ENCODE measurements at regions not wholly inside any gene's neighbourhood (a gene's known extent, or its start where the extent isn't known, plus 50 kb on each side); places are given as distances from the start of the nearest gene placed in this dataset.
"Not testable (repeated sequence)": the region's sequence is repeated elsewhere in the genome, so short reads cannot be mapped to it uniquely, and the experiment has no call there.

DNA sequence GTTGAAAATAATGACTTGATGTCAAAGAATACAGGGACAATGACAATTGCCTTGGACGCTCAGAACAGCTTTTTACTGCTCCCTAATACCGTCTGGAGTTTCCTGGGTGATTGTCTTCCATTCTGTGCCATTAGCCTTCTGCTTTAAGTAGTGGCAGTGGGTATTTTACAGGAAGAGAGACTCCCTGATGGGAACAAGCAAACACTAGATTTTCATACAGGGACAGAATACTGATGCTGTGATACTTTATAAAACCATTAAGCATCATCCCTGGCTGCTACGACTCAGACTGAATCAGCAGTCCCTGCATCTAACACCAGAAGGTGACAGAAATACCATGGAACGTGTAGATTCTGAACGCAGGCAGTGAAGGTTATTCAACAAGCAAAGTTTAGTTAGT is 635.4 kb upstream of the GOT2 start:
- no peak for FAIRE-seq
- DNase-seq (ENCODE audit: low spot score) = no peak

GRCh38 chr16:59368586-59368985 is 634.5 kb upstream of the GOT2 start:
- FAIRE-seq = no peak
- no peak for DNase-seq (ENCODE audit: low spot score)

DNA sequence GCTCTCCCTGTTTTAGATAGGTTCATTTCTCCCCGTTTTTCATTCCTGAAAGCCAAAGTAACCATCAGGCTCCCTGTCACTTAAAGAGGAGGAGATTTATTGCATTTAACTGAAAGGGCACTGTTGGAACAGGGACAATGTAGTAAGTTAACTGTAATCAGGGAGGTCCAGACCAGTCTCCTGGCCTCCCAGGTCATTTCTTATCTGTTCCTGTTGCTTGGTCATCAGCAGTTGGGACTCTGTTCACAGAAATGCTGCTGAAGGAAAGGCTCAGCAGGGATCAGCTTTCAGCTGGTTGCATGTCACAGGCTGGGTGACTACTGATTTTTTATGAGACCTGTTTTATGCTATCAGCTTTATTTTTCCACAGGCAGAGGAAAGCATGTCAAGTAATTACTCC is 622.6 kb upstream of the GOT2 start:
- FAIRE-seq = no peak
- peak; percentile 7 for DNase-seq (ENCODE audit: low spot score)

GRCh38 chr16:59356144-59356543 is 622.0 kb upstream of the GOT2 start:
- FAIRE-seq (no peak), DNase-seq (ENCODE audit: low spot score) (no peak)

GRCh38 chr16:59355704-59356103 is 621.6 kb upstream of the GOT2 start:
- FAIRE-seq (no peak), DNase-seq (ENCODE audit: low spot score) (no peak)

DNA sequence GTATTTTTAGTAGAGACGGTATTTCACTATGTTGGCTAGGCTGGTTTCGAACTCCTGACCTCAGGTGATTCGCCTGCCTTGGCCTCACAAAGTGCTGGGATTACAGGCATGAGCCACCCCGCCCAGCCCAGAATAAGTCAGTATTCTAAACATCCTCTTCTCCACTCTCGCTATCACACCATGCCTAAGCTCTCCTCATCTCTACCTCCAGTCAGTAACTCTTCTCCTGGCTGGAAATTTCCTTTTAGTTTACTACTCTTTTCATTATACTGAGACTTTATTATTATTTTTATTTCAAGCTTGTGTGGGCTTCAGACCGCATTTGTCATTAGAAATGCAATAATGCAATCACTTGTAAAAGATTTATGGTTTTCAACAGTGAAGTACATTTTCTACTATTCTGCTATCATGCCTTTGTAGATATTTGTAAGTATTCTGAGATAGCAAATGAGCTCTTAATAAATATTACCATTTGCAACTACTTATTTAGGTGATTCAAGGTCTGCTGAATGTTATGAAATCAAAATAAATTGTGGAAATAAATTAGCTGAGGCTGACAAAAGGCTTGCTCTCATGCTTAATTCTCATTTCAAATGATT is 617.3 kb upstream of the GOT2 start:
- no peak for DNase-seq (ENCODE audit: low spot score)
- FAIRE-seq = no peak

DNA sequence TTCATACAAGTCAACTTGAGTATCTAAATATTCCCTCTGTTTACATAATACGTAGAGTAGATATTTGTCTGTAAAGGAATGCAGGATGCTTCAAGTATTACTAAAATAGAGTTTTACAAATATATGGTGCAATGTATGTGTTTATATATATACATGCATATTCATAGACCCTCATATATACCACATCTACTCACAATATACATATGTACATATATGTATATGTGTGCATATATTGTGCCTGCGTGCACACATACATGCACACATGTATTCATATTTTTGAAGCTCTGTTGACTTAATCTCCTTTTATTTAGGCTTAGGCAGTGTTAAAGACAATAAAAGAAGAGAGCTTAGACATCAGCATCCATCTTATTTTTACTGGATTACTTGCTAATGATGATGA is 616.6 kb upstream of the GOT2 start:
- no peak for FAIRE-seq

DNA sequence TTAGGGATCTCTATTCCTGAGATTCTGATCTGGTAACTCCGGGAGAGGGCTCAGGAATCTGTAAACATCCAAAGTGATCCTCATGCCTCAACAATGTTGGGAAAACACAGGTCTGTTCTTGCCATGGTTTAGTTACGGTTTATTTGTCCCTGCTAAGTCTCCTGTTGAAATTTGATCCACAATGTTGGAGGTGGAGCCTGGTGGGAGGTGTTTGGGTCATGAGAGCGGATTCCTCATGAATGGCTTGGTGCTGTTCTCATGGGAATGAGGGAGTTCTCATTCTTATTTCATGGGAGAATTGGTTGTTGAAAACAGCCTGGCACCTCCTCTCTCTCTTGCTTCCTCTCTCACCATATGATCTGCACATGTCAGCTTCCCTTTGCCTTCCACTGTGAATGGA is 608.6 kb upstream of the GOT2 start:
- no peak for DNase-seq (ENCODE audit: low spot score)
- no peak for FAIRE-seq

More for the DNA sequence above, 616.6 kb upstream of the GOT2 start:
- DNase-seq (ENCODE audit: low spot score) = no peak

DNA sequence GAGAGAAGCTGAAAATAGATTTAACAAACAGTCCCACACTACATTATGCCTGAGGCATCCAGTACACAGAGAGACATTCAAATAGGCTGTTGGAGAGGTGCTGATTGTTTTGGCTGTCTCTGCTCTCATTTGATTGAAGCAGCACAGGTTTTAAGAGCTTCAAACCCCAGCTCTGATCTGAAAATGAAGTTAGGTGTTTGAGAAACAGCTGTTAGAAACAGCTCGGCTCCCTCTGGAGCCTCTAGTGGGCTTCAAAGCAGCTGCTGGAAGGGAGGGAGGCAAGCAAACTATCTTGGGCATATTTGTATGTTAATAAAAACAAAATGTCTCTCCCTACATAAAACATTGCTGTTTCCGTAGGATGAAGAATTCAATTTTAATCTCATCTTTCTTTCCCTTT is 607.3 kb upstream of the GOT2 start:
- DNase-seq (ENCODE audit: low spot score) (no peak), FAIRE-seq (no peak)

DNA sequence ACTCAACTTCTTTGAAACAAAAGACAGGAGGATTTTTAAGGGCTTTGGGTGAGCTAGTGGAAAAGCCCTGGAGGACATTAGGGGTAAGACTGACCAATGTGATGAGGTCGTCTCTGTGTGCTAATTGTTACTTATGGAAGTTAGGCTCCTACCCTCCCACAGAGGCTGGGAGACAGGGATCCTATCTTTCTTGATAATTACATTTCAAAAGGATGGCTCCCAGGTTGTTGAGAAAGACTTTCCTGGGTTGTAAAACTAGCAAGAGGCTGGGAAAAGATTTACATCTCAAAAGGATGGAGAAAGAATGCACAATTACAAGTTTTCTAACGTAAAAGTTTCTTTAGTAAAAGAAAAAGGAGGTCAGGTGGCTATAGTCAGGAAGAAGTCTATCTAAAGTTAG is 605.8 kb upstream of the GOT2 start:
- DNase-seq (ENCODE audit: low spot score) = no peak

GRCh38 chr16:59336136-59336695 is 602.1 kb upstream of the GOT2 start:
- no peak for FAIRE-seq
- DNase-seq (ENCODE audit: low spot score) = no peak

More for the DNA sequence above, 605.8 kb upstream of the GOT2 start:
- no peak for FAIRE-seq

- FAIRE-seq = not testable (repeated sequence)
Measured at GRCh38 chr16:59331708-59332107, 597.6 kb upstream of the GOT2 start.

DNA sequence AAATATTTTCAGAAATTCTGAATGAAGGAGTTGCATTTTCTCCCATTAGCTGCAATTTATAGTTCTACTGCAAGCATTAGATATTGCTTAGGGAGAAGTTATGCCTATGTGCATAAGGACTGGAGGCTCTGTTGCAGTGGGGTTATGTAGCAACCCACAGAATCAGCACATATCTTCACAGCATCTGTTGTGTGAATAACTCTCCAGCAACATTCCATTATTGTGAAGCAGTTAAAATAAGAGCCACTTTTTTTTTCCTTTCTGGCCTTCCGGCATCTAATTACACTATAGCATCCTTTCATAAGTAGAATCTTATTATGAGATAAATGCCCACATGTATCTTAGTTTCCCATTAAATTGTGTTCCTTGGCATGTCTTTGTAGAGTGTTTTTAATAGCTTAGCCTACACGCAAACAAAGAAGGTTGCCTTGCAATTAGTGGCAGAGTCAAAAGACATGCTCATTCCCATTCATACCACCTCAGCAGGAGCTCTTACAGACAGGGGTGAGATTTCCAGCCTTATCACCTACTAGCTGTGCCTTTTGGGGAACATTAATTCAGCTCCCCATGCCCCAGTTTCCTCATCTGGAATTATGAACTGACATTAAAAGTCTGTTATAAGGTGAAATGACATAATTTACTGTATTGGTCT is 596.0 kb upstream of the GOT2 start:
- FAIRE-seq = no peak
- no peak for DNase-seq (ENCODE audit: low spot score)

More at GRCh38 chr16:59331708-59332107, 597.6 kb upstream of the GOT2 start:
- not testable (repeated sequence) for DNase-seq (ENCODE audit: low spot score)

DNA sequence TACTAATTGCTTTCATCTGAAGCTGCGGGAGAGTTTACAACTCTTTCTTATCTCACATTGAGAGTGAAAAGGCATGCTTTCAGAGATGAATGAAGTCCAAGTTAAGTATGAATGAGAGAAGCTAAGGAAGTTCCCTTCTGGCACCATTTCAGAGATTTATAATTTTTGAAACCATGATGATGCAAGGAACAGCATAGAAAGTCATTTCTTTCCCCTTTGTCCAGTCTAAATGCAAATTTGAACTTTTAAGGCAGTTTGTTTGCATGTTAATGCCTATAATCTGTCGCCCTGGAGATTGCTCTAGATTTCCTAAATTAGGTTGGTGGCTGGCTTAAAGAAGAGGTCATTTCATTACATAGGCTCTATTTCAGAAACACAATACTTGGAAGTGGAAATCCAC is 594.8 kb upstream of the GOT2 start:
- no peak for DNase-seq (ENCODE audit: low spot score)
- FAIRE-seq = no peak

- FAIRE-seq (no peak), DNase-seq (ENCODE audit: low spot score) (no peak)
Measured at GRCh38 chr16:59327894-59328293, 593.8 kb upstream of the GOT2 start.

DNA sequence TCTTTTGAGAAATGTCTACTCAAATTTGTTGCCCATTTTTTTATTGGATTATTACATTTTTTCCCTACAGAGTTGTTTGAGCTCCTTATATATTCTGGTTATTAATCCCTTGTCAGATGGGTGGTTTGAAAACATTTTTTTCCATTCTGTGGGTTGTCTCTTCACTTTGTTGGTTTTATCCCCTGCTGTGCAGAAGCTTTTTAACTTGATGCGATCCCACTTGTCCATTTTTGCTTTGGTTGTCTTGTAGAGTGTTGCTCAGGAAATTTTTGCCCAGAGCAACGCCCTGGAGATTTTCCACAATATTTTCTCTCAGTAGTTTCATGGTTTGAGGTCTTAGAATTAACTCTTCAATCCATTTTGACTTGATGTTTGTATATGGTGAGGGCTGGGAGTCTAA is 592.8 kb upstream of the GOT2 start:
- FAIRE-seq (no peak), DNase-seq (ENCODE audit: low spot score) (no peak)

DNA sequence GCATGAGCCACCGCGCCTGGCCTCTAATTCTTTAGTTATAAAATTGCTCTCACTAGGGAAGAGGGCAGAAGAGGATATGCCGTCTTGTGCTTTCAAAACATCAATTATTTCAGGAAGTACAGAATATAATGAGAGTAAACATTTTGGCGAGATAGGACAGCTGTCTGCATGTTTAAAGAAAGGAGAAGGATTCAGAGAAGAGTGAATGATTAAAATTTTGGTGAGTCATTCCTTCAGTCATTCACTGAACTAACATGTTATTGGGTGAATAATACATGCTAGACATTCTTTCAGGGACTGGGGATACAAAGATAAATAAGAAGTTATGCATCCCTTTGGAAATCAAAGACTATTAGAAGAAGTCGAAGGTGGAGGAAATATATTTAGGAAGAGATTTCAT is 590.3 kb upstream of the GOT2 start:
- no peak for FAIRE-seq
- DNase-seq (ENCODE audit: low spot score) = peak; percentile 6

DNA sequence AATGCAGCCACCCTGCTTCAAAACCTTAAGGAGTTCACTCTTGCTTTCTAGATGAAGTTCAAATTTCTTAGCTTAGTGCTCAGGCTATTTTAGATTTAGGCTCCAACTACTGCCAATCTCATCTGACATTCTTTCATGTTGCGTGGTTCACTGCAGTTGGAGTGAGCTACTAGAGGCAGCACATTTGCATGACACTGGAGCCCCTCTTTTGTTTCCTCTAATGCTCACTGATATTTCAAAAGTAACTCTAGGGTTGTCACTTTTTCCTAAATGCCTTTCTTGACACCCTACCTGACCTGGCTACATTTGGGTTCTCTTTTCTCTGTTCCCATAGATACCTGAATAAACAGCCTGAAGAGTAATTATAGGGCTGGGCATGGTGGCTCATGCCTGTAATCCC is 586.5 kb upstream of the GOT2 start:
- FAIRE-seq (no peak), DNase-seq (ENCODE audit: low spot score) (no peak)

- DNase-seq (ENCODE audit: low spot score) (no peak), FAIRE-seq (no peak)
Measured at GRCh38 chr16:59319871-59320270, 585.8 kb upstream of the GOT2 start.

DNA sequence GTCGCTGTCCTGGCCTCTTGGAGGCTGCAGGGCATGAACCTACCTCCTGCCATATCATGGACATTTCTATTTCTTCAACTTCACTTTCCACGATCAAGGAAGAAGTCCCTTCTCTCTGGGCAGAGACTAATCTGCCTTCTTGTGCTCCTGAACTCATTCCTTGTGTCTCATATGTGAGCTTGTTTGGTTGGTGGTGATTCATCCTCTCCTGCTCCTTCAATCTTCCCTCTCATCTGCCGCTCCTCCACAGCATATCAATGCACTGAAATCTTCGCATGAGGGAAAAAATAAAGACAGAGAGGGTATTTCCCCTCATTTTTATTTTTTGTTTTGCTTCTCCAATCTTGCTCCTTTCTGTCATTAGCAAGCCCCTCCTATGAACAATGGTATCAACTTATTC is 571.7 kb upstream of the GOT2 start:
- DNase-seq (ENCODE audit: low spot score) (no peak), FAIRE-seq (no peak)

DNA sequence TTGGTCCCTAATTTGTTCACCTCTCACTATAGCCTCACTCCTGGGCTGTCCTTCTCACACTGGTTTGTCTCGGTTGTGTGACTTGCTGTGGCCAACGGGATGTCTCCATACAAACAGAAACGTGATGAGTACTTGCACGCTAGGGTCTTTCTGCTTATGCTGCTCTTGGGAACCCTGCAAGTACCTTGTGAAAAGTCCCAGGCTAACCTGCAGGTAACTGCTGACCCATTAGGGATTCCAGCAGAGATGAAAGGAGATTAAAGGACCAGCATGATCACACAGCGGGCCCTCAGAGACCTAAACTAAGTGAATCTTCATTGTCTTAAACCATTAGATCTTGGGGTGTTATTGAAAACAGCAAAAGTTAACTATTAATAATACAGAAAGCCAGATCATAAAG is 562.8 kb upstream of the GOT2 start:
- FAIRE-seq (peak; percentile 20), DNase-seq (ENCODE audit: low spot score) (no peak)

GRCh38 chr16:59295993-59296736 is 562.0 kb upstream of the GOT2 start:
- no peak for FAIRE-seq
- DNase-seq (ENCODE audit: low spot score) = no peak

All from urothelium cell line (cell line).